ENCODE measurements at regions not wholly inside any gene's neighbourhood (a gene's known extent, or its start where the extent isn't known, plus 50 kb on each side); places are given as distances from the start of the nearest gene placed in this dataset.

- no peak for DNase-seq
Observed at GRCh38 chr1:202067188-202067974, 55.3 kb upstream of the GPR37L1 start.

- no peak for DNase-seq
Observed at GRCh38 chr1:202068596-202068995, 54.1 kb upstream of the GPR37L1 start.

- DNase-seq: peak; percentile 32
Observed at GRCh38 chr1:202069662-202070061, 53.1 kb upstream of the GPR37L1 start.

GRCh38 chr1:202072211-202072765 is 50.4 kb upstream of the GPR37L1 start:
- no peak for DNase-seq
